Loucy (cell line): ENCODE measurements at regions not wholly inside any gene's neighbourhood (a gene's known extent, or its start where the extent isn't known, plus 50 kb on each side); places are given as distances from the start of the nearest gene placed in this dataset.

ENCODE experiments used
- H2AFZ ChIP-seq: fragments of 200-600 bp; sonication (generic); 2 replicates; pipeline ENCODE4 v1.6.0; 2016; ENCODE audit warnings: antibody characterized with exemption, mild to moderate bottlenecking, low read length, moderate library complexity
- H3F3A ChIP-seq: fragments of 200-600 bp; 2 replicates; pipeline ENCODE4 v1.6.0; 2016; ENCODE audit warnings: antibody characterized with exemption, low read depth, mild to moderate bottlenecking
- H3K27me3 ChIP-seq: fragments of 200-600 bp; sonication (generic); 2 replicates; pipeline ENCODE4 v1.6.1; 2014; ENCODE audit warnings: low read length, mild to moderate bottlenecking; ENCODE audit not compliant: insufficient read depth, poor library complexity, severe bottlenecking
- H3K36me3 ChIP-seq: fragments of 200-600 bp; sonication (generic); 2 replicates; pipeline ENCODE4 v1.6.1; 2016; ENCODE audit warnings: low read length; ENCODE audit not compliant: insufficient read depth
- H3K4me1 ChIP-seq: fragments of 200-600 bp; sonication (generic); 2 replicates; pipeline ENCODE4 v1.5.1; 2014; ENCODE audit warnings: low read length, mild to moderate bottlenecking; ENCODE audit not compliant: insufficient read depth, poor library complexity, severe bottlenecking
- H3K4me2 ChIP-seq: fragments of 200-600 bp; sonication (generic); 2 replicates; pipeline ENCODE4 v1.6.0; 2014; ENCODE audit warnings: antibody characterized with exemption, low read length, low read depth, mild to moderate bottlenecking; ENCODE audit not compliant: poor library complexity, severe bottlenecking
- H3K4me3 ChIP-seq: fragments of 200-600 bp; sonication (generic); 2 replicates; pipeline ENCODE4 v1.5.1; 2014; ENCODE audit warnings: low read length, mild to moderate bottlenecking, mixed read lengths; ENCODE audit not compliant: poor library complexity, severe bottlenecking
- H3K79me2 ChIP-seq: fragments of 200-600 bp; sonication (generic); 2 replicates; pipeline ENCODE4 v1.6.1; 2014; ENCODE audit warnings: low read length; ENCODE audit not compliant: insufficient read depth
- H3K9ac ChIP-seq: fragments of 200-600 bp; sonication (generic); 2 replicates; pipeline ENCODE4 v1.6.0; 2014; ENCODE audit warnings: mild to moderate bottlenecking, low read depth, low read length, moderate library complexity; ENCODE audit not compliant: poor library complexity, severe bottlenecking
- H3K9me2 ChIP-seq: fragments of 200-600 bp; sonication (generic); replicated peaks from 2 replicates; pipeline ENCODE4 v1.6.1; 2016; ENCODE audit warnings: low read depth, low read length, mixed read lengths
- H3K9me3 ChIP-seq: fragments of 200-600 bp; sonication (generic); 2 replicates; pipeline ENCODE4 v1.6.1; 2014; ENCODE audit warnings: mild to moderate bottlenecking, antibody characterized with exemption, low read length, low read depth; ENCODE audit not compliant: insufficient read depth
- H4K20me1 ChIP-seq: fragments of 200-600 bp; sonication (generic); 2 replicates; pipeline ENCODE4 v1.6.0; 2014; ENCODE audit warnings: antibody characterized with exemption, low read length, mild to moderate bottlenecking; ENCODE audit not compliant: insufficient read depth, poor library complexity, severe bottlenecking
- CTCF ChIP-seq: fragments of 200-600 bp; sonication (generic); conservative IDR thresholded peaks from 2 replicates; pipeline ENCODE4 v1.5.1; 2014; ENCODE audit warnings: mild to moderate bottlenecking, antibody characterized with exemption, low read length
- EZH2phosphoT487 ChIP-seq: fragments of 200-600 bp; IDR thresholded peaks from 2 replicates; pipeline ENCODE4 v1.6.1; 2018; ENCODE audit warnings: antibody characterized with exemption, mild to moderate bottlenecking, moderate library complexity, borderline replicate concordance

GRCh38 chr2:587087-587960 is 89.9 kb downstream of the TMEM18 start:
- Histone ChIP-seq H3K36me3 (no peaks in the 10 kb centered on the region), H2AFZ (no peak overlapping the region), H3K4me1 (peaks cover 20% of the 10 kb centered on the region), H3K4me2 (no peak overlapping the region), H3K4me3 (no peak overlapping the region), H3K79me2 (no peaks in the 10 kb centered on the region), H3K9me2 (no peaks in the 10 kb centered on the region), H3K9ac (no peak overlapping the region), H3F3A (peaks cover 3% of the 10 kb centered on the region; the same call in 1 of the 2 replicates), H3K27me3 (no peaks in the 10 kb centered on the region), H4K20me1 (no peaks in the 10 kb centered on the region), H3K9me3 (no peaks in the 10 kb centered on the region)
- TF ChIP-seq EZH2phosphoT487 (no peak), CTCF (no peak)

GRCh38 chr2:586641-587076 is 90.5 kb downstream of the TMEM18 start:
- H3K9ac ChIP-seq = no peak overlapping the region
- H3K9me2 ChIP-seq = no peaks in the 10 kb centered on the region
- H4K20me1 ChIP-seq = no peaks in the 10 kb centered on the region
- H3F3A ChIP-seq = peaks cover 3% of the 10 kb centered on the region; the same call in 1 of the 2 replicates
- H3K4me3 ChIP-seq = no peak overlapping the region
- no peak overlapping the region for H3K4me2 ChIP-seq
- no peaks in the 10 kb centered on the region for H3K9me3 ChIP-seq
- H2AFZ ChIP-seq = no peak overlapping the region
- no peaks in the 10 kb centered on the region for H3K79me2 ChIP-seq
- TF ChIP-seq EZH2phosphoT487 = no peak
- no peak for TF ChIP-seq CTCF
- no peaks in the 10 kb centered on the region for H3K27me3 ChIP-seq
- peaks cover 20% of the 10 kb centered on the region for H3K4me1 ChIP-seq
- no peaks in the 10 kb centered on the region for H3K36me3 ChIP-seq

- H2AFZ ChIP-seq = peak overlapping the region; percentile 68
- no peaks in the 10 kb centered on the region for H3K27me3 ChIP-seq
- H3K4me1 ChIP-seq = peaks cover 20% of the 10 kb centered on the region
- no peak for TF ChIP-seq EZH2phosphoT487
- TF ChIP-seq CTCF = no peak
- no peaks in the 10 kb centered on the region for H3K9me3 ChIP-seq
- no peaks in the 10 kb centered on the region for H3K79me2 ChIP-seq
- peaks cover 3% of the 10 kb centered on the region; the same call in 1 of the 2 replicates for H3F3A ChIP-seq
- H3K4me3 ChIP-seq = peak overlapping the region; percentile 71
- H3K4me2 ChIP-seq = peak overlapping the region; percentile 96
- peak overlapping the region; percentile 55 for H3K9ac ChIP-seq
- no peaks in the 10 kb centered on the region for H3K36me3 ChIP-seq
- H4K20me1 ChIP-seq = no peaks in the 10 kb centered on the region
- H3K9me2 ChIP-seq = no peaks in the 10 kb centered on the region
Observed at GRCh38 chr2:584863-585823, 92.1 kb downstream of the TMEM18 start.
